Kidney epithelial cell (primary cell): ENCODE measurements at regions not wholly inside any gene's neighbourhood (a gene's known extent, or its start where the extent isn't known, plus 50 kb on each side); places are given as distances from the start of the nearest gene placed in this dataset.

Source experiments
- DNase-seq: peaks from one replicate; pipeline ENCODE4 v3.0.0-alpha.2; 2010; ENCODE audit warnings: low read depth
- H3K27me3 ChIP-seq: 2 replicates; pipeline ENCODE4 v1.6.0; 2011; ENCODE audit warnings: low read length; ENCODE audit not compliant: control insufficient read depth, insufficient read depth
- H3K36me3 ChIP-seq: 2 replicates; pipeline ENCODE4 v1.5.1; 2011; ENCODE audit warnings: low read length; ENCODE audit not compliant: control insufficient read depth, insufficient read depth
- H3K4me3 ChIP-seq: 2 replicates; pipeline ENCODE4 v1.5.1; 2011; ENCODE audit warnings: low read depth, mild to moderate bottlenecking, control low read depth, low read length
- CTCF ChIP-seq: IDR thresholded peaks from 2 replicates; pipeline ENCODE4 v1.5.1; 2011; ENCODE audit warnings: mild to moderate bottlenecking, moderate library complexity, low read length, control low read depth, inconsistent platforms; ENCODE audit not compliant: insufficient read depth, poor library complexity, severe bottlenecking

DNA sequence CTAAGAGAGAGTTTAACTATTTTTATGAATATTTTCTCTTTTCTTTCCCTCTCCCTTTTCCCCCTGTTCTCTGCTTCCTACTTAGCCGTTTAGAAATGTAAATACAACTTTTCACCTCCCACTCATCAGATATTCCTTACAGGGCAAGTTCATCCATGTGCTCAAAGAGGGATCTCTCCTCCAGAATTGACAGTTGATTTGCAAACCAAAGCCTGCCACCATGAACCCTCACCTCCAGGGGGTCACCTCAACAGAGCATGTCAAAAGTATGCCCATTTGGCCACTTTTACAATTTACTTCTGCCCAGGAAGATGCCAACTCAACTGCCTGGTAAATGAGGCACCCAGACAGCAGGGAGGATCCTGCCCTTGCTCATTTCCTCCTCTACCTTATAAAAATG is 149.2 kb upstream of the GYPC start:
- TF ChIP-seq CTCF = no peak
- DNase-seq = no peak
- Histone ChIP-seq H3K36me3 (no peaks in the 10 kb centered on the region), H3K27me3 (no peaks in the 10 kb centered on the region), H3K4me3 (no peak overlapping the region)

DNA sequence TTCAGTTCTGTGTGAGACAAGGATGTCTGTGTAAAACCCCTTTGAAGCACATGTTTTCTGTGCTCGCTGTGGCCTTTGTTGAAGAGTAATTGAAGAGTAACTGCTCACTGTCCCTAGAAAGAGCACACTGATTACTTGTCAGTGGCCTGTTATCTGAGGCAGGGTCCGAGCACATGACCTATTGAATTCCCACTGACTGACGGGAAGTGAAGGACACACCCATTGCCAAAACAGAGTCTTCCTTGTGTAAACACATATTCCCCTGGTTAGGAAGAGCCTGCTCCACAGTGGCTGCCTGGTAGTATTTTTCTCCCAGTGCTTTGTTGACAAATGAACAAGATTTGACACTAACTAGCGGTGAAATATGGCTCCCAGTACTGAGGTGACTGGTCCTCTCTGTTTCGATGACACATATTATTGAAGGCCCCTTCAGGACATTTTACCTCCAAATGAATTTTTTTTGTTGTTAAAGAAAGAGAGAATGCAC is 148.5 kb upstream of the GYPC start:
- no peak for DNase-seq

DNA sequence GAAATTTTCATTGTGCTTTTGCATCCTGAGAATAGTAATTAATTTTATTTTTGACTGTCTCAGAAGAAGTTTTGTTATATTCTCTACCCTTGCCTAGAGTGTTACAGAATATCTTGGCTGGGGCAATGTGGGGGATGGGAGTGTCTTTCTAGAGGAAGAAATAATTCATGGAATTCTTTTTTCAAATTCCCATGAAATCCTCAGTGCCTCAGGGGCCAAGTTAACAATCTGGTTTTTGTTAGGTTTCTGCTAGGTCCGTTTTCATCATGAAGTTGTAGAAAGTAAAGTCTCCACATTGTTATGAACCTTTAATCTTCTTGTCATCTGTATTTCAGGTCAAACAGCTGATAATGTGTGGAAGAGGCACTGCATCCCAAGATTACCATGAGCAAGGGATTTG is 145.6 kb upstream of the GYPC start:
- no peak for DNase-seq
- H3K4me3 ChIP-seq = no peak overlapping the region
- H3K36me3 ChIP-seq = no peaks in the 10 kb centered on the region
- no peak for TF ChIP-seq CTCF
- no peaks in the 10 kb centered on the region for H3K27me3 ChIP-seq

More for the DNA sequence above, 148.5 kb upstream of the GYPC start:
- Histone ChIP-seq H3K36me3 (no peaks in the 10 kb centered on the region), H3K27me3 (no peaks in the 10 kb centered on the region), H3K4me3 (no peak overlapping the region)
- no peak for TF ChIP-seq CTCF

GRCh38 chr2:126510960-126511359 is 145.0 kb upstream of the GYPC start:
- TF ChIP-seq CTCF = no peak
- no peak for DNase-seq
- Histone ChIP-seq H3K36me3 (no peaks in the 10 kb centered on the region), H3K27me3 (no peaks in the 10 kb centered on the region), H3K4me3 (no peak overlapping the region)

DNA sequence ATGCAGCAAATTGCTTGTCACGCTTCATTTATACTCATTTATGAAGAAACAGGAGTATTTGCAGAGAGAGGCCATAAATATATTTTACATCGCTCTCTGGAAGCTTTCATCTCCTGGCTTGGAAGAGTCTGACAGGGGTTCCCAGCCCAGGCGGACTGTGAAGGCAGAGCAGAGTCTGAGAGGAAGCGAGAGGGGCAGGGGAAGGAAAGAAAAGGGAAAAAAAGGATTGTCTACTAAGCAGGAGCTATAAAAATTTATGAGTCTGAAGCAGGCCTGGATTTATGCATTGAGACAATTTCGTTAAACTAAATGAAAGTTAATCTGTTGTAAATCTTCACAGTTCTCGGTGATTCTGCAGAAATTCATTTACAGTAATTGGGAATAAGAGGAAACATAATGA is 143.9 kb upstream of the GYPC start:
- no peaks in the 10 kb centered on the region for H3K36me3 ChIP-seq
- no peak for TF ChIP-seq CTCF
- DNase-seq = no peak
- no peaks in the 10 kb centered on the region for H3K27me3 ChIP-seq
- H3K4me3 ChIP-seq = no peak overlapping the region

GRCh38 chr2:126513033-126513432 is 142.9 kb upstream of the GYPC start:
- DNase-seq = peak; percentile 38
- no peaks in the 10 kb centered on the region for H3K36me3 ChIP-seq
- H3K27me3 ChIP-seq = no peaks in the 10 kb centered on the region
- H3K4me3 ChIP-seq = no peak overlapping the region
- no peak for TF ChIP-seq CTCF
